PC-9 (cell line): ENCODE measurements at regions not wholly inside any gene's neighbourhood (a gene's known extent, or its start where the extent isn't known, plus 50 kb on each side); places are given as distances from the start of the nearest gene placed in this dataset.
"Not testable (repeated sequence)": the region's sequence is repeated elsewhere in the genome, so short reads cannot be mapped to it uniquely, and the experiment has no call there.

Experiments
- EZH2 ChIP-seq: fragments of 200-600 bp; sonication (generic); IDR thresholded peaks from 2 replicates; pipeline ENCODE4 v1.8.0; 2017; ENCODE audit warnings: antibody characterized with exemption, low read depth
- TF ChIP-seq, protein P1 (sequence below): fragments of 200-600 bp; sonication (generic); conservative IDR thresholded peaks from 2 replicates; pipeline ENCODE4 v1.6.1; 2017; ENCODE audit warnings: mixed run types, antibody characterized with exemption, mild to moderate bottlenecking, moderate library complexity

DNA sequence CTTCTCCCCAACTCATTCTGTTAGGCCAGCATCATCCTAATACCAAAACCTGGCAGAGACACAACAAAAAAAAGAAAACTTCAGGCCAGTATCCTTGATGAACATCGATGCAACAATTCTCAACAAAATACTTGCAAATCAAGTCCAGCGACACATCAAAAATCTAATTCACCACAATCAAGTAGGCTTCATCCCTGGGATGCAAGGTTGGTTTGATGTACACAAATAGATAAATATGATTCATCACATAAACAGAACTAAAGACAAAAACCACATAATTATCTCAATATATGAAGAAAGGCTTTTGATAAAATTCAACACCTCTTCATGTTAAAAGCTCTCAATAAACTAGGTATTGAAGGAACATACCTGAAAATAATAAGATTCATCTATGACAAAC lies 184.1 kb downstream of the SLC38A4 start:
- TF ChIP-seq, protein P1, sequence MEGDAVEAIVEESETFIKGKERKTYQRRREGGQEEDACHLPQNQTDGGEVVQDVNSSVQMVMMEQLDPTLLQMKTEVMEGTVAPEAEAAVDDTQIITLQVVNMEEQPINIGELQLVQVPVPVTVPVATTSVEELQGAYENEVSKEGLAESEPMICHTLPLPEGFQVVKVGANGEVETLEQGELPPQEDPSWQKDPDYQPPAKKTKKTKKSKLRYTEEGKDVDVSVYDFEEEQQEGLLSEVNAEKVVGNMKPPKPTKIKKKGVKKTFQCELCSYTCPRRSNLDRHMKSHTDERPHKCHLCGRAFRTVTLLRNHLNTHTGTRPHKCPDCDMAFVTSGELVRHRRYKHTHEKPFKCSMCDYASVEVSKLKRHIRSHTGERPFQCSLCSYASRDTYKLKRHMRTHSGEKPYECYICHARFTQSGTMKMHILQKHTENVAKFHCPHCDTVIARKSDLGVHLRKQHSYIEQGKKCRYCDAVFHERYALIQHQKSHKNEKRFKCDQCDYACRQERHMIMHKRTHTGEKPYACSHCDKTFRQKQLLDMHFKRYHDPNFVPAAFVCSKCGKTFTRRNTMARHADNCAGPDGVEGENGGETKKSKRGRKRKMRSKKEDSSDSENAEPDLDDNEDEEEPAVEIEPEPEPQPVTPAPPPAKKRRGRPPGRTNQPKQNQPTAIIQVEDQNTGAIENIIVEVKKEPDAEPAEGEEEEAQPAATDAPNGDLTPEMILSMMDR: not testable (repeated sequence)
- not testable (repeated sequence) for TF ChIP-seq EZH2
